Transverse colon (tissue), 4 donors: ENCODE measurements at regions not wholly inside any gene's neighbourhood (a gene's known extent, or its start where the extent isn't known, plus 50 kb on each side); places are given as distances from the start of the nearest gene placed in this dataset.

Source experiments
- CTCF ChIP-seq, 5 experiments: fragments of 200-600 bp in 3 of 5; fragments of 450-650 bp in 2 of 5; sonication (generic) in 3 of 5; IDR thresholded peaks; 1 replicate in 2 of 5; 2 replicates in 3 of 5; pipeline ENCODE4 v1.5.1; 2016 to 2017; ENCODE audit warnings: antibody characterized with exemption in 5 of 5, inconsistent platforms in 3 of 5, mild to moderate bottlenecking in 2 of 5, moderate library complexity in 1 of 5
- POLR2AphosphoS5 ChIP-seq, 3 donors: sonication (generic); formaldehyde crosslinking; IDR thresholded peaks; one replicate each; pipeline ENCODE4 v1.6.1; 2016; ENCODE audit warnings: antibody characterized with exemption in 3 of 3

- TF ChIP-seq POLR2AphosphoS5 (IDR thresholded peaks at IDR 0.05) (no peak), CTCF (IDR thresholded peaks at IDR 0.05) (no peak)
Measured at GRCh38 chr11:8785457-8785856, 102.9 kb downstream of the RPL27A start.
